ENCODE measurements at regions not wholly inside any gene's neighbourhood (a gene's known extent, or its start where the extent isn't known, plus 50 kb on each side); places are given as distances from the start of the nearest gene placed in this dataset.

GRCh38 chr20:48431653-48432493, 395.9 kb downstream of the PREX1 start:
- no peak for DNase-seq (ENCODE audit: low read depth, low spot score)
- in situ Hi-C loops (cut with HindIII; ENCODE audit: low sequenced_read_pairs): no loop called here
- TF ChIP-seq CTCF (IDR thresholded peaks at IDR 0.05; ENCODE audit: low read depth, low read length): no peak

GRCh38 chr20:48426630-48427029, 401.2 kb downstream of the PREX1 start:
- no peak for TF ChIP-seq CTCF (IDR thresholded peaks at IDR 0.05; ENCODE audit: low read depth, low read length)
- in situ Hi-C loops (cut with HindIII; ENCODE audit: low sequenced_read_pairs): no loop called here
- no peak overlapping the region for H3K4me3 ChIP-seq (ENCODE audit: low read depth, low read length)

More at GRCh38 chr20:48431653-48432493, 395.9 kb downstream of the PREX1 start:
- no peak overlapping the region for H3K4me3 ChIP-seq (ENCODE audit: low read depth, low read length)

GRCh38 chr20:48425817-48426612, 401.8 kb downstream of the PREX1 start:
- in situ Hi-C loops (cut with HindIII; ENCODE audit: low sequenced_read_pairs): no loop called here
- no peak overlapping the region for H3K4me3 ChIP-seq (ENCODE audit: low read depth, low read length)
- TF ChIP-seq CTCF (IDR thresholded peaks at IDR 0.05; ENCODE audit: low read depth, low read length): no peak

More at GRCh38 chr20:48426630-48427029, 401.2 kb downstream of the PREX1 start:
- no peak for DNase-seq (ENCODE audit: low read depth, low spot score)

DNA sequence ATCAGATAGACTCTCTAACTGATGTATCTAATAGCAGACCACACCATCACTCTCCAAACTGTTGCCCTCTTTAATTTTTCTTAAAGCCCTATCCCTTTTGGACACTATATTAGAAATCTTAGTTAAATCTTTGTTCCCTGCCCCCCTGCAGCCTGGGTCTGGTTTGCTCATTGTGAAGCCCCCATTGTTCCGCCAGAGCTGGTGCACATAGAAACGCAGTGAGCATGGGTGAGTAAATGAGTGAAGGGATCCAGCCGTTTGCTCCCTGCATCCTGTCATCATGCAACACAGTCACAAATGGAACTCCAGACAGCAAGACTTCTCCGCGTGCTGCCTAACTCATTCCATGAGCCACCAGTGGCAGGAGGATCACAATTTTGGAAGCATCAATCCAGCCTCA, 402.5 kb downstream of the PREX1 start:
- no peak for TF ChIP-seq CTCF (IDR thresholded peaks at IDR 0.05; ENCODE audit: low read depth, low read length)
- DNase-seq (ENCODE audit: low read depth, low spot score): no peak
- in situ Hi-C loops (cut with HindIII; ENCODE audit: low sequenced_read_pairs): no loop called here

More at GRCh38 chr20:48425817-48426612, 401.8 kb downstream of the PREX1 start:
- DNase-seq (ENCODE audit: low read depth, low spot score): no peak

DNA sequence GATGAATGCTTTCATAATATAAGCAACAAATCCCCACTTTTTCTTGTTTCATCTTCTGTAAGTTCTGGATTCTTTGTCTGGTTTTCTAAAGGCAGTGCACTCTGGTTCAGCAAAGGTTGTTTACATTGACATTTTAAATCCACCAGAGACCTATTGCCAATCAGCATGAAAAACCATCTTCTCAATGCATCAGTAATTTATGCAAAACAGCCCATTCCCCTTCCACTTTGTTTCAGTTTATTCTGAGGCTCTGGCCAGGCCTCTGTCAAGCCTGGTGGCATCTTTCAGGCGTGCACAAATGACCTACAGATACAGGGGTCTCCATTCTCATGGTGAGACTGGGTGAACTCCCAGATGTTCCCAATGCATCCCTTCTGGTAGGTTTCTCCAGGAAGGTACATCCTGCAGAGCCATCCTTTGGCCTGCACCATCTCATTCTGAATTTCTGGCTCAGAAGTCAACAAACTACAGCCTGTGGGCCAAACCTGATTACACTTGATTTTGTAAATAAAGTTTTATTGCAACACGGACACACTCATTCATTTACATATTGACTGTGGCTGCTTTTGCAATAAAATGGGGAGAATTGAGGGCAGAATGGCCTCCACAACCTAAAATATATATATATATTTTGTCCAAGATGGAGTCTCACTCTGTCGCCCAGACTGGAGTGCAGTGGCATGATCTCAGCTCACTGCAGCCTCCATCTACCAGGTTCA, 405.4 kb downstream of the PREX1 start:
- in situ Hi-C loops (cut with HindIII; ENCODE audit: low sequenced_read_pairs): no loop called here
- H3K4me3 ChIP-seq (ENCODE audit: low read depth, low read length): no peak overlapping the region
- no peak for DNase-seq (ENCODE audit: low read depth, low spot score)
- TF ChIP-seq CTCF (IDR thresholded peaks at IDR 0.05; ENCODE audit: low read depth, low read length): no peak

More for the DNA sequence above, 402.5 kb downstream of the PREX1 start:
- no peak overlapping the region for H3K4me3 ChIP-seq (ENCODE audit: low read depth, low read length)

- in situ Hi-C loops (cut with HindIII; ENCODE audit: low sequenced_read_pairs): no loop called here
- H3K4me3 ChIP-seq (ENCODE audit: low read depth, low read length): no peak overlapping the region
- no peak for TF ChIP-seq CTCF (IDR thresholded peaks at IDR 0.05; ENCODE audit: low read depth, low read length)
- no peak for DNase-seq (ENCODE audit: low read depth, low spot score)
These were observed 406.3 kb downstream of the PREX1 start for GRCh38 chr20:48421547-48421946.
